Thymus (tissue), 11 donors: ENCODE measurements at regions not wholly inside any gene's neighbourhood (a gene's known extent, or its start where the extent isn't known, plus 50 kb on each side); places are given as distances from the start of the nearest gene placed in this dataset.

ENCODE experiments used
- DNase-seq, 9 donors: peaks; one replicate each; pipeline ENCODE4 v3.0.0-alpha.2; 2013; ENCODE audit warnings: low spot score in 9 of 9, low read depth in 6 of 9, missing footprints in 1 of 9
- H3K27ac ChIP-seq, 2 donors: one replicate each; pipeline ENCODE4 v1.5.1; 2013; ENCODE audit warnings: control low read depth in 1 of 2, low read depth in 1 of 2, low read length in 1 of 2, mild to moderate bottlenecking in 1 of 2, moderate library complexity in 1 of 2
- H3K27me3 ChIP-seq, 2 donors: one replicate each; pipeline ENCODE4 v1.5.1; 2013; ENCODE audit warnings: low read length in 1 of 2; ENCODE audit not compliant: control insufficient read depth in 2 of 2, insufficient read depth in 1 of 2
- H3K36me3 ChIP-seq, 2 donors: one replicate each; pipeline ENCODE4 v1.5.1; 2013; ENCODE audit warnings: low read length in 1 of 2, mild to moderate bottlenecking in 1 of 2, moderate library complexity in 1 of 2; ENCODE audit not compliant: control insufficient read depth in 2 of 2, insufficient read depth in 2 of 2
- H3K4me1 ChIP-seq, 2 donors: one replicate each; pipeline ENCODE4 v1.5.1; 2013; ENCODE audit warnings: low read length in 2 of 2; ENCODE audit not compliant: control insufficient read depth in 2 of 2, insufficient read depth in 2 of 2
- H3K4me3 ChIP-seq, 2 donors: one replicate each; pipeline ENCODE4 v1.5.1; 2013; ENCODE audit warnings: low read length in 2 of 2, control low read depth in 1 of 2, mild to moderate bottlenecking in 1 of 2
- H3K9me3 ChIP-seq, 2 donors: one replicate each; pipeline ENCODE4 v1.5.1; 2013; ENCODE audit warnings: low read length in 1 of 2, mild to moderate bottlenecking in 1 of 2; ENCODE audit not compliant: control insufficient read depth in 2 of 2, insufficient read depth in 1 of 2
- WGBS: extraction: QIAGEN DNeasy Blood & Tissue Kit; methylation state at CpG from one replicate; pipeline ENCODE4 v1.1.7; 2013; 5-methylcytosine and 5-hydroxymethylcytosine counted together
- donor health status: healthy.

- Histone ChIP-seq H3K36me3 (no peaks in the 10 kb centered on the region), H3K4me3 (no peak overlapping the region), H3K27ac (no peak overlapping the region), H3K27me3 (no peaks in the 10 kb centered on the region), H3K9me3 (no peaks in the 10 kb centered on the region), H3K4me1 (no peaks in the 10 kb centered on the region)
- no peak for DNase-seq
- 83% methylated on average over 1 of the region's 1 CpG for WGBS
Observed at GRCh38 chr4:60327651-60328050, 872.5 kb upstream of the ADGRL3 start.

- Histone ChIP-seq H3K27ac (no peak overlapping the region), H3K27me3 (no peaks in the 10 kb centered on the region), H3K36me3 (no peaks in the 10 kb centered on the region), H3K4me1 (no peaks in the 10 kb centered on the region), H3K4me3 (no peak overlapping the region), H3K9me3 (no peaks in the 10 kb centered on the region)
- no peak for DNase-seq
- WGBS: 86% methylated on average over 2 of the region's 2 CpGs
Observed at GRCh38 chr4:60344908-60345307, 855.2 kb upstream of the ADGRL3 start.

- H3K9me3 ChIP-seq: no peaks in the 10 kb centered on the region
- H3K4me1 ChIP-seq: no peaks in the 10 kb centered on the region
- no peak overlapping the region for H3K4me3 ChIP-seq
- no peak overlapping the region for H3K27ac ChIP-seq
- H3K36me3 ChIP-seq: no peaks in the 10 kb centered on the region
- no peak for DNase-seq
- H3K27me3 ChIP-seq: no peaks in the 10 kb centered on the region
Observed at GRCh38 chr4:60345392-60345791, 854.7 kb upstream of the ADGRL3 start.

- Histone ChIP-seq H3K27ac (no peak overlapping the region), H3K4me3 (no peak overlapping the region), H3K27me3 (no peaks in the 10 kb centered on the region), H3K4me1 (no peaks in the 10 kb centered on the region), H3K9me3 (no peaks in the 10 kb centered on the region), H3K36me3 (no peaks in the 10 kb centered on the region)
- WGBS: 79% methylated on average over 3 of the region's 3 CpGs
- DNase-seq: no peak
Observed at GRCh38 chr4:60359746-60360367, 840.3 kb upstream of the ADGRL3 start.

- Histone ChIP-seq H3K36me3 (no peaks in the 10 kb centered on the region), H3K9me3 (no peaks in the 10 kb centered on the region), H3K27ac (no peak overlapping the region), H3K27me3 (no peaks in the 10 kb centered on the region), H3K4me1 (no peaks in the 10 kb centered on the region), H3K4me3 (no peak overlapping the region)
- WGBS: 67% methylated on average over 3 of the region's 3 CpGs
- DNase-seq: no peak
Observed at GRCh38 chr4:60365176-60365575, 835.0 kb upstream of the ADGRL3 start.

- H3K36me3 ChIP-seq: no peaks in the 10 kb centered on the region
- no peak for DNase-seq
- H3K4me1 ChIP-seq: no peaks in the 10 kb centered on the region
- H3K27me3 ChIP-seq: no peaks in the 10 kb centered on the region
- H3K4me3 ChIP-seq: no peak overlapping the region
- 85% methylated on average over 2 of the region's 2 CpGs for WGBS
- H3K9me3 ChIP-seq: no peaks in the 10 kb centered on the region
- H3K27ac ChIP-seq: no peak overlapping the region
Observed at GRCh38 chr4:60366661-60367060, 833.5 kb upstream of the ADGRL3 start.

GRCh38 chr4:60368986-60369385 is 831.1 kb upstream of the ADGRL3 start:
- Histone ChIP-seq H3K36me3 (no peaks in the 10 kb centered on the region), H3K4me1 (no peaks in the 10 kb centered on the region), H3K27me3 (no peaks in the 10 kb centered on the region), H3K9me3 (no peaks in the 10 kb centered on the region), H3K27ac (no peak overlapping the region), H3K4me3 (no peak overlapping the region)
- DNase-seq: no peak
- 92% methylated on average over 1 of the region's 1 CpG for WGBS

GRCh38 chr4:60378010-60378409 is 822.1 kb upstream of the ADGRL3 start:
- Histone ChIP-seq H3K27me3 (no peaks in the 10 kb centered on the region), H3K4me3 (no peak overlapping the region), H3K9me3 (peaks cover 0 to 5% of the 10 kb centered on the region in 2 donors), H3K36me3 (no peaks in the 10 kb centered on the region), H3K27ac (no peak overlapping the region), H3K4me1 (no peaks in the 10 kb centered on the region)
- 89% methylated on average over 1 of the region's 1 CpG for WGBS
- no peak for DNase-seq

- Histone ChIP-seq H3K4me3 (no peak overlapping the region), H3K27ac (no peak overlapping the region), H3K36me3 (no peaks in the 10 kb centered on the region), H3K9me3 (no peaks in the 10 kb centered on the region), H3K4me1 (no peaks in the 10 kb centered on the region), H3K27me3 (no peaks in the 10 kb centered on the region)
- WGBS: 95% methylated on average over 2 of the region's 2 CpGs
- DNase-seq: no peak
Observed at GRCh38 chr4:60384516-60384915, 815.6 kb upstream of the ADGRL3 start.

GRCh38 chr4:60389633-60390032 is 810.5 kb upstream of the ADGRL3 start:
- no peak for DNase-seq
- 95% methylated on average over 4 of the region's 4 CpGs for WGBS
- no peak overlapping the region for H3K27ac ChIP-seq
- no peaks in the 10 kb centered on the region for H3K27me3 ChIP-seq
- H3K9me3 ChIP-seq: peaks cover 1 to 6% of the 10 kb centered on the region in 2 donors
- no peaks in the 10 kb centered on the region for H3K36me3 ChIP-seq
- H3K4me3 ChIP-seq: no peak overlapping the region
- no peaks in the 10 kb centered on the region for H3K4me1 ChIP-seq
